Adrenal gland (tissue), 5 donors: ENCODE measurements at regions not wholly inside any gene's neighbourhood (a gene's known extent, or its start where the extent isn't known, plus 50 kb on each side); places are given as distances from the start of the nearest gene placed in this dataset.

Experiments
- CTCF ChIP-seq, 6 experiments: fragments of 450-650 bp in 4 of 6; fragments of 200-600 bp in 2 of 6; sonication (generic) in 1 of 6; IDR thresholded peaks; 1 replicate in 5 of 6; 2 replicates in 1 of 6; pipeline versions ENCODE4 v1.5.1 to v1.8.0; 2016 to 2021; ENCODE audit warnings: antibody characterized with exemption in 6 of 6, mild to moderate bottlenecking in 2 of 6, moderate library complexity in 1 of 6
- POLR2A ChIP-seq, 2 donors: fragments of 450-650 bp; IDR thresholded peaks; one replicate each; pipeline ENCODE4 v1.6.1; 2017; ENCODE audit warnings: antibody characterized with exemption in 2 of 2, mild to moderate bottlenecking in 2 of 2, moderate library complexity in 1 of 2
- donor health status: DM: no; HTN: no; CAD: no.

GRCh38 chr2:236918545-236918944, 167.1 kb upstream of the COPS8 start:
- TF ChIP-seq CTCF (IDR thresholded peaks at IDR 0.05), result no peak
- TF ChIP-seq POLR2A (IDR thresholded peaks at IDR 0.05), result no peak
